ENCODE measurements at regions not wholly inside any gene's neighbourhood (a gene's known extent, or its start where the extent isn't known, plus 50 kb on each side); places are given as distances from the start of the nearest gene placed in this dataset.

GRCh38 chr4:123580981-123581664, 184.5 kb downstream of the SPRY1 start:
- no peak for TF ChIP-seq CTCF (conservative IDR thresholded peaks at IDR 0.05 in 1 of 2, IDR thresholded peaks at IDR 0.05 in 1 of 2; ENCODE audit: extremely low read depth in 1 of 2, insufficient read depth in 1 of 2, low read depth in 1 of 2, low read length in 2 of 2)
- no peak for TF ChIP-seq EZH2 (IDR thresholded peaks at IDR 0.05; ENCODE audit: borderline replicate concordance, low read length)
